Common myeloid progenitor, CD34-positive (primary cell): ENCODE measurements at regions not wholly inside any gene's neighbourhood (a gene's known extent, or its start where the extent isn't known, plus 50 kb on each side); places are given as distances from the start of the nearest gene placed in this dataset.

Source experiments
- CTCF ChIA-PET: fragments of 350-600 bp; sonication (Branson Sonifier 250); formaldehyde crosslinking; loops from one replicate; lab custom pipeline; 2021; ENCODE audit warnings: antibody characterized with exemption; lab: Charles Lee
- POLR2A ChIA-PET: fragments of 350-600 bp; sonication (Branson Sonifier 250); formaldehyde crosslinking; loops from one replicate; lab custom pipeline; 2021; ENCODE audit warnings: antibody characterized with exemption; lab: Charles Lee
- DNase-seq, 3 donors: peaks; one replicate each; pipeline versions ENCODE4 v3.0.0 to v3.0.0-alpha.2; 2013
- H3K27ac ChIP-seq, 2 experiments: 1 replicate in 1 of 2; 2 replicates in 1 of 2; pipeline ENCODE4 v1.7.0; 2013; ENCODE audit warnings: inconsistent platforms in 2 of 2, low read length in 2 of 2, mild to moderate bottlenecking in 2 of 2, low read depth in 1 of 2, moderate library complexity in 1 of 2; ENCODE audit not compliant: severe bottlenecking in 2 of 2, insufficient read depth in 1 of 2, poor library complexity in 1 of 2
- H3K27me3 ChIP-seq, 5 experiments: replicated peaks in 2 of 5; 1 replicate in 3 of 5; 2 replicates in 2 of 5; pipeline versions ENCODE4 v1.6.1 to v1.7.0; 2013; ENCODE audit warnings: low read length in 4 of 5, mild to moderate bottlenecking in 2 of 5, moderate library complexity in 2 of 5, inconsistent platforms in 1 of 5; ENCODE audit not compliant: insufficient read depth in 5 of 5, control insufficient read depth in 4 of 5
- H3K36me3 ChIP-seq, 4 experiments: 1 replicate in 2 of 4; 2 replicates in 2 of 4; pipeline versions ENCODE4 v1.6.1 to v1.7.0; 2013; ENCODE audit warnings: low read length in 3 of 4, control low read depth in 1 of 4, mild to moderate bottlenecking in 1 of 4; ENCODE audit not compliant: control insufficient read depth in 4 of 4, insufficient read depth in 4 of 4
- H3K4me1 ChIP-seq, 4 experiments: 1 replicate in 3 of 4; 2 replicates in 1 of 4; pipeline versions ENCODE4 v1.6.1 to v1.7.1; 2013; ENCODE audit warnings: low read length in 3 of 4, mild to moderate bottlenecking in 3 of 4, control low read depth in 1 of 4, inconsistent platforms in 1 of 4, moderate library complexity in 1 of 4; ENCODE audit not compliant: control insufficient read depth in 4 of 4, insufficient read depth in 4 of 4; ENCODE audit errors: control extremely low read depth in 1 of 4
- H3K4me3 ChIP-seq, 7 experiments: 1 replicate in 4 of 7; 2 replicates in 3 of 7; pipeline versions ENCODE4 v1.5.1 to v1.7.0; 2013; ENCODE audit warnings: mild to moderate bottlenecking in 7 of 7, low read length in 6 of 7, moderate library complexity in 6 of 7, inconsistent platforms in 2 of 7, low read depth in 2 of 7, control low read depth in 1 of 7; ENCODE audit not compliant: insufficient read depth in 4 of 7, control insufficient read depth in 1 of 7; ENCODE audit errors: extremely low read depth in 1 of 7
- H3K9me3 ChIP-seq, 5 experiments: 1 replicate in 4 of 5; 2 replicates in 1 of 5; pipeline versions ENCODE4 v1.6.1 to v1.7.1; 2013; ENCODE audit warnings: low read length in 4 of 5, mild to moderate bottlenecking in 2 of 5, inconsistent platforms in 1 of 5, low read depth in 1 of 5, moderate library complexity in 1 of 5; ENCODE audit not compliant: control insufficient read depth in 4 of 5, insufficient read depth in 2 of 5; ENCODE audit errors: control extremely low read depth in 1 of 5
- WGBS: methylation state at CpG from one replicate; pipeline ENCODE4 v1.1.5; 2013; ENCODE audit not compliant: insufficient coverage; 5-methylcytosine and 5-hydroxymethylcytosine counted together

DNA sequence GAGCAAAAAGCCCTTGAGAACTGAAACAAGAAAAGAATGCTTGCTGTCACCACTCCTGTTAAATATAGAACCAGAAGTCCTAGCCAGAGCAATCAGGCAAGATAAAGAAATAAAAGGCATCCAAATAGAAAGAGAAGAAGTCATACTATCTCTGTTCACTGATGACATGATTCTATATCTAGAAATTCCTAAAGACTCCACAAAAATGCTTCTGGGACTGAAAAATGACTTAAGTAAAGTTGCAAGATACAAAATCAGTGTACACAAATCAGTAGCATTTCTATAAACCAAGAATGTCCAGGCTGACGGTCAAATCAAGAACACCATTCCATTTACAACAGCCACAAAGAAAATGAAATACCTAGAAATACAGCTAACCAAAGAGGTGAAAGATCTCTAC lies 552.7 kb upstream of the SLIT2 start:
- H3K27me3 ChIP-seq = no peaks in the 10 kb centered on the region
- no peaks in the 10 kb centered on the region for H3K36me3 ChIP-seq
- H3K4me3 ChIP-seq = no peak overlapping the region
- no peaks in the 10 kb centered on the region for H3K9me3 ChIP-seq
- DNase-seq = no peak
- no CpG with 5 or more reads among the region's 1 CpG for WGBS
- ChIA-PET POLR2A (no interaction called here), CTCF (no interaction called here)
- H3K27ac ChIP-seq = no peak overlapping the region
- peaks cover 0 to 11% (median 7%) of the 10 kb centered on the region in 4 experiments for H3K4me1 ChIP-seq

DNA sequence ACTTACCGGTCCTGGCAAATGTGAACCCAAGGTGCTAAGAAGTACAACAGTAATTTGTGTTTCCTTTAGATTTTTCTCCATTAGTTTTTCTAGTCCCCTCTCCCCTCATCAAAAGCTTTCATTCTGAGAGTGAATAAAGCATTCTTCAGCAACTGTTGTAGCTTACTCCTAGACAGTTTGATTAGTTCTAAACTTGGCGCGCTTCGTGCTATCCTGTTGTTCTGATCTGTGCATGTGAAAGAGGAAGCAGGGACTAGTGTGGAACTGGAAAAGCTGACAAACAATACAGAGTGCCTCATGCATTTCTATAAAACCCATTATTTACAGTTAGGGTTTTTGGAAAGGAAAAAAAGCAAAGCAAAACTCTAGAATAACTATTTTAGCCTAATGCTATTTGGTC lies 556.9 kb upstream of the SLIT2 start:
- Histone ChIP-seq H3K9me3 (no peaks in the 10 kb centered on the region), H3K27ac (no peak overlapping the region), H3K36me3 (no peaks in the 10 kb centered on the region), H3K4me3 (no peak overlapping the region), H3K4me1 (peaks cover 0 to 14% (median 7%) of the 10 kb centered on the region in 4 experiments), H3K27me3 (no peaks in the 10 kb centered on the region)
- CTCF ChIA-PET = no interaction called here
- WGBS = 38% methylated on average over 1 of the region's 4 CpGs
- DNase-seq = no peak
- POLR2A ChIA-PET = no interaction called here

DNA sequence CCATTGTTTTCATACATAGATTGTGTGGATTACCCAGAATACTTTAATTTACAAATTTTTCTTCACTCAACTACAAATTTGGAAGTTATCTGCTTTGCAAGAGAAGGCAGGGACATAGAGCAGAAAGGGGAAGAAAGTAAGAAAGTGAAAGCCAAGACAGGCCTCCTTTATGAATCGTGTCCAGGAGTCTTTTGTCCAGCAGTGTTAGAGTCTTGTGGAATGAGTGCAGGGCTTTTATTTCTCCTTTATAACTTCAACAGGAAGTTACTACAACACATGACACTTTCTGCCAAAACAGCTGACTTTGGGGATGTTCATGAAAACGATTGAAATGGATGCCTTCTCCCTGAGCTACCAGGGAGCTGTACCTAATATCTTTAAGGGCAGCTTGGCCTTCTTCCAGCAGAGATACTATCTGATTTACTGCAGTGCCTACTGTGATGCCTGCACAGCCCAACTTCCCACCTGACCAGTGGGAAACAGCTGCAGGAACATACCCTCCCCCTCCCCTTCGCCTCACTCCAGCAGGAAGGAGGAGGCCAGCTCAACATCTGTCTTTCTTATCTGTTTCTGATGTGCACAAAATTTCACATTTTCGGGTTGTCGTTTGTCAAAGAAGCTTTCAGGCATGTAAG lies 557.7 kb upstream of the SLIT2 start:
- WGBS = 0% methylated on average over 2 of the region's 5 CpGs
- Histone ChIP-seq H3K4me3 (peak overlapping the region in 2 of 7 experiments; percentile 19 to 21), H3K4me1 (peaks cover 0 to 14% (median 7%) of the 10 kb centered on the region in 4 experiments), H3K9me3 (no peaks in the 10 kb centered on the region), H3K27me3 (no peaks in the 10 kb centered on the region), H3K36me3 (no peaks in the 10 kb centered on the region), H3K27ac (no peak overlapping the region)
- peak in 2 of 3 donors; percentile 0 to 6 for DNase-seq
- CTCF ChIA-PET = no interaction called here
- POLR2A ChIA-PET = no interaction called here

DNA sequence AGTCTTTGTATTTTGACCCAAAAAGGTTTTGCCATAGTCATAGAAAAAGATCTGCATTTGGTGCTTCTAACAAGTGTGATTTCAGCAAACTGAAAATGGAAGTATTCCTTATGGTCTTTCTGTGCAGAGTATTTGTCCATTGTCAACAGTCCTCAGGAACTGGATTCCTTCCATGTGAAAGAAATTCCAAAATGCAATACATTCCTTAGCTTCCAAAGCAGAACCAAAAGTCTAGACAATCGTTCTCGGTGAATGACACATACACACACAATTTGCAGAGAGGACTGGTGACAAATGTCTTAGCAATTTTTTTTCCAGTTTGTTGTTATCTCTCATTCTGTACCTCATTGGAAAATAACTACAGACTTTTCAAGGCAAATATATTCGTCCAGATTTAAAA lies 562.2 kb upstream of the SLIT2 start:
- Histone ChIP-seq H3K4me3 (no peak overlapping the region), H3K27me3 (no peaks in the 10 kb centered on the region), H3K4me1 (peaks cover 0 to 8% (median 4%) of the 10 kb centered on the region in 4 experiments), H3K27ac (no peak overlapping the region), H3K36me3 (no peaks in the 10 kb centered on the region), H3K9me3 (no peaks in the 10 kb centered on the region)
- ChIA-PET POLR2A (no interaction called here), CTCF (no interaction called here)
- WGBS = 100% methylated on average over 2 of the region's 3 CpGs
- no peak for DNase-seq

DNA sequence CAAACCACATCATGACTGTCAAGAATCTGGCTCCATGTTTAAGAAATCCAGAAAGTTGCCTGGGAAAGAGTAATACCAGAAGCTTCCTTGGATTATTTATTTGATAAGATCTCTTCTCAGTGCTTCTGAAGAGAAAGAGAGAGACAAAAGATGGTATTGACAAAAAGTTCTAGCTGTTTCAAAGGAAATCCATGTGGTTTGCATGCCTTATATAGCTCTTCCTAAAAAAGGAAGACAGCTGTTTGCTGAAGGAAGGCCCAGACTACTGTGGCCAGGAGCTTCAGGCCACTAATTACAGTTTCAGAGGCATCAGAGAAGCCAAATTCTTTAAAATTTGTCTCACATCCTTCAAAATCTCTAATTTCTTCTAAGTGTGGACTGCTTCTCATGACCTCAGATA lies 565.2 kb upstream of the SLIT2 start:
- Histone ChIP-seq H3K27ac (no peak overlapping the region), H3K36me3 (no peaks in the 10 kb centered on the region), H3K4me3 (no peak overlapping the region), H3K4me1 (no peaks in the 10 kb centered on the region), H3K9me3 (no peaks in the 10 kb centered on the region), H3K27me3 (peaks cover 0 to 1% (median 0%) of the 10 kb centered on the region in 5 experiments)
- DNase-seq = no peak
- CTCF ChIA-PET = no interaction called here
- POLR2A ChIA-PET = no interaction called here

DNA sequence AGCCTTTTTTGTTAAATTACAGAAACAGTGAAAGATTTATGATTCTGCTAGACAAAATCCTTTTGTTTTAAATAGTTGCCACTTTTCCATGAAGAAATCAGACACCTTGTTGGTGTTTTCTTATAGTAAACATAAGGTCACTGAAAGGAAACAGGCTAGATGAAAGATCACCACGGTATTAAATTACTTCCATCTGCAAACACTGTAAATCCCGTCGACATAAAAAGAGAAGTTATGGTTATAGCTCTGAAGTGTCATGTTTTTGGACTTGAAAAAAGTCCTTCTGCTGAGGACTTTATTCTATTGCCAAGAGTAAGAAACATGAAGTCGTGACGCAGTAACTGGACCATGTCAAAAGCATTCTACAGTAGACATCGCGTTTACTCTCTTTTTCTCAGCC lies 567.6 kb upstream of the SLIT2 start:
- Histone ChIP-seq H3K27me3 (peaks cover 0 to 1% (median 0%) of the 10 kb centered on the region in 5 experiments), H3K27ac (no peak overlapping the region), H3K9me3 (no peaks in the 10 kb centered on the region), H3K4me1 (no peaks in the 10 kb centered on the region), H3K4me3 (no peak overlapping the region), H3K36me3 (no peaks in the 10 kb centered on the region)
- ChIA-PET CTCF (no interaction called here), POLR2A (no interaction called here)
- no peak for DNase-seq
- WGBS = no CpG with 5 or more reads among the region's 7 CpGs

DNA sequence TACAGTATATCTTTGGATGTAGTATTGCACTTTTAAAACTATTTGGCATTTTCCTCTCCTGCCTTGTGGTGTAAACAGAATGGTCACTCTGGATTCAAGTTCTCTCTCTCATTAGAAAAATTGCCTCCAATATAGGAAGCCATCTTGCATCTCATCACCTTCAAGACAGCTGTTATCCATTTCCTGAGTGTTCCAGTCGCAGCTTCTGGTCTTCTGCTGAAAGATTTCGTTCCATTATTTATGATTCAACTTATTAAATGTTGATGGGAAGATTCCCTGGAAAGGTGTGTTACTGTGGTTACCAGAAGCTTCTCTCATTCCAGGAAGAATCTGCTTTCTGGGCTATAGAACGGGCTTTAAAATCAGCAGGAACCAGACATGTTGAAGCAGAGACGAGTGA lies 568.3 kb upstream of the SLIT2 start:
- no peaks in the 10 kb centered on the region for H3K4me1 ChIP-seq
- WGBS = 100% methylated on average over 2 of the region's 4 CpGs
- POLR2A ChIA-PET = no interaction called here

More for the DNA sequence above, 568.3 kb upstream of the SLIT2 start:
- Histone ChIP-seq H3K27ac (no peak overlapping the region), H3K4me3 (no peak overlapping the region), H3K27me3 (peaks cover 0 to 1% (median 0%) of the 10 kb centered on the region in 5 experiments), H3K36me3 (no peaks in the 10 kb centered on the region), H3K9me3 (no peaks in the 10 kb centered on the region)
- CTCF ChIA-PET = no interaction called here
- DNase-seq = no peak
